Activated CD4-positive, alpha-beta T cell treated with anti-CD3 and anti-CD28 coated beads, Interleukin-2, amount 10 ng/mL, durations not matched to agents 7 days and 5 days (primary cell): ENCODE measurements at regions not wholly inside any gene's neighbourhood (a gene's known extent, or its start where the extent isn't known, plus 50 kb on each side); places are given as distances from the start of the nearest gene placed in this dataset.

Experiments
- CTCF ChIA-PET: fragments of 350-600 bp; sonication (Branson Sonifier 250); formaldehyde crosslinking; loops from one replicate; lab custom pipeline; 2021; ENCODE audit warnings: antibody characterized with exemption; lab: Charles Lee
- POLR2A ChIA-PET: fragments of 350-600 bp; sonication (Branson Sonifier 250); formaldehyde crosslinking; loops from one replicate; lab custom pipeline; 2021; ENCODE audit warnings: antibody characterized with exemption; lab: Charles Lee
- DNase-seq: peaks from one replicate; pipeline ENCODE4 v3.0.0-alpha.2; 2020
- H3K27ac Mint-ChIP-seq: one replicate; pipeline ENCODE4 v1.8.0; 2021; ENCODE audit warnings: mild to moderate bottlenecking, moderate library complexity, mixed read lengths
- H3K27me3 Mint-ChIP-seq: one replicate; pipeline ENCODE4 v1.8.0; 2021; ENCODE audit warnings: mixed read lengths
- H3K36me3 Mint-ChIP-seq: one replicate; pipeline ENCODE4 v1.8.0; 2021; ENCODE audit warnings: low read depth, mixed read lengths
- H3K4me1 Mint-ChIP-seq: one replicate; pipeline ENCODE4 v1.8.0; 2021; ENCODE audit warnings: mixed read lengths
- H3K4me3 Mint-ChIP-seq: one replicate; pipeline ENCODE4 v1.8.0; 2021; ENCODE audit warnings: mild to moderate bottlenecking, moderate library complexity, mixed read lengths
- H3K9me3 Mint-ChIP-seq: one replicate; pipeline ENCODE4 v1.8.0; 2021; ENCODE audit warnings: mixed read lengths

DNA sequence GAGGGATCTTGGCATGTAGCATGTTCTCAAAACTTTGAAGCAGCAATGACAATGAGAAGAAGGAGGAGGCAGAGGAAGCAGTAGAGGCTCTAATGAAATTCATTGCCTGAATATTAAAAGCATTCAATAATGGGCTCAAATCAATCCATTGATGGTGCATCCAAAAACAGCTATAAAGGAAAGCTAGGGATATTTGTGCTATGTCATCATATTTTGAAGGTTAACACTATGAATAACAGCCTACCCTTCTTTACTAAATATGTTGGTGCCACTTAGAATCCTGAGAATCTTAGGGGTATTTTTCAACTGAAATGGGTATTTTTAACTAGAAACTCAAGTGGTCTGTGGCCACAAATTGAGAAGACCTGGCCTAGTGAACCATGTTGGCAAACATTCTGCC is 153.7 kb downstream of the SETD4 start:
- POLR2A ChIA-PET: no interaction called here
- H3K27ac Mint-ChIP-seq: no peak overlapping the region
- H3K27me3 Mint-ChIP-seq: peaks cover 10% of the 10 kb centered on the region
- no peaks in the 10 kb centered on the region for H3K4me1 Mint-ChIP-seq
- DNase-seq: no peak
- H3K4me3 Mint-ChIP-seq: no peak overlapping the region
- no peaks in the 10 kb centered on the region for H3K9me3 Mint-ChIP-seq
- H3K36me3 Mint-ChIP-seq: no peaks in the 10 kb centered on the region
- CTCF ChIA-PET: no interaction called here

- no peaks in the 10 kb centered on the region for H3K36me3 Mint-ChIP-seq
- H3K9me3 Mint-ChIP-seq: no peaks in the 10 kb centered on the region
- no peak for DNase-seq
- ChIA-PET POLR2A (no interaction called here), CTCF (no interaction called here)
- no peak overlapping the region for H3K4me3 Mint-ChIP-seq
- H3K4me1 Mint-ChIP-seq: no peaks in the 10 kb centered on the region
- peaks cover 13% of the 10 kb centered on the region for H3K27me3 Mint-ChIP-seq
- no peak overlapping the region for H3K27ac Mint-ChIP-seq
Observed at GRCh38 chr21:35905963-35906345, 154.4 kb downstream of the SETD4 start.

DNA sequence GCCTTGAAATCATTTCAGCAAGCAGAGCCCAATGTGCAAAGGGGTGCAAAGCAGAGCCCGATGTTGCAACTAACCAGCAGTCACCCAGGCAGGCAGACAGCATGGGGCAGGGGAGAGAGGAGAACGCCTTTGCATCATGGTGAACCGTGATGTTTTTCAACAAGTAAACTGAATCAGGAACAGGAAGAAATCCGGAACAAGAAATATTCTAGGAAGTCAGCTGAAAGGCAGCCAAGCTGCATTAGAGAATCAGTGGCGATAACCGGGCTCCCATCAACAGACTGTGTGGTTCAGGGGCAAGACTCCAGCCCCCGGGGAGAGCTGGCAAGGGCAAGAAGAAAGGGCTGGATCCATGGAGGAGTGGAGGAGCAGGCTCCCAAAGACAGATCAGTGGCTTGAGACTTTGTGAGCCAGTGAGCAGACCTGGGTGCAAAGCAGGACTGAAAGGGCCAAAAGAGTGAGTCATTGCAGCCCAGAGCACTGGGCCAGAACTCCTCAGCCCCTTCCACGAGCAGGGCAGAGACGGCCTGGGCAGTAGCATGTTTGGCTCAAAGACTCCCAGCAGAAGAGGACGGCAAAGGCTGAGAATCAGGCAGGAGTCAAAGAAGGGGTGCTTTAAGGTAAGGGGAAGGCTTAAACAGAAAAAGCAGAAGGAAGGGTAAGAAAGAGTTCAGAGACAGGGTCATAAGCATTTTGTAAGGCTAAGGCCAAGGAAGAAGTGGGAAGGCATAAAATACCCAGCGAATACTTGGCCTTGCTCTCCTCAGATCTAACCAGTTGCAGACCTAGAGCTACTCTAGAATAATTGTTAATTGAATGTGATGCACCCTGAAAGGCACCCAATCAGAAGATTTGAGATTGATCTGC is 155.0 kb downstream of the SETD4 start:
- Mint-ChIP-seq H3K27ac (no peak overlapping the region), H3K4me1 (no peaks in the 10 kb centered on the region), H3K36me3 (no peaks in the 10 kb centered on the region), H3K9me3 (no peaks in the 10 kb centered on the region), H3K27me3 (peaks cover 13% of the 10 kb centered on the region), H3K4me3 (no peak overlapping the region)
- POLR2A ChIA-PET: no interaction called here
- DNase-seq: no peak
- CTCF ChIA-PET: no interaction called here

GRCh38 chr21:35900539-35900938 is 159.8 kb downstream of the SETD4 start:
- CTCF ChIA-PET: interaction anchor here (1.6 kb wide), 1 partner anchor 9 kb away, joined by 3 read pairs; no protein-coding TSS in a partner anchor
- Mint-ChIP-seq H3K4me3 (no peak overlapping the region), H3K27ac (no peak overlapping the region), H3K4me1 (no peaks in the 10 kb centered on the region), H3K9me3 (no peaks in the 10 kb centered on the region), H3K27me3 (peaks cover 13% of the 10 kb centered on the region), H3K36me3 (no peaks in the 10 kb centered on the region)
- POLR2A ChIA-PET: interaction anchor here (0.6 kb wide), 1 partner anchor 544 kb away, joined by 3 read pairs; no protein-coding TSS in a partner anchor
- no peak for DNase-seq

GRCh38 chr21:35896060-35896459 is 164.3 kb downstream of the SETD4 start:
- ChIA-PET CTCF (no interaction called here), POLR2A (no interaction called here)
- no peak for DNase-seq
- Mint-ChIP-seq H3K9me3 (no peaks in the 10 kb centered on the region), H3K36me3 (no peaks in the 10 kb centered on the region), H3K4me3 (no peak overlapping the region), H3K27me3 (no peaks in the 10 kb centered on the region), H3K27ac (no peak overlapping the region), H3K4me1 (no peaks in the 10 kb centered on the region)

DNA sequence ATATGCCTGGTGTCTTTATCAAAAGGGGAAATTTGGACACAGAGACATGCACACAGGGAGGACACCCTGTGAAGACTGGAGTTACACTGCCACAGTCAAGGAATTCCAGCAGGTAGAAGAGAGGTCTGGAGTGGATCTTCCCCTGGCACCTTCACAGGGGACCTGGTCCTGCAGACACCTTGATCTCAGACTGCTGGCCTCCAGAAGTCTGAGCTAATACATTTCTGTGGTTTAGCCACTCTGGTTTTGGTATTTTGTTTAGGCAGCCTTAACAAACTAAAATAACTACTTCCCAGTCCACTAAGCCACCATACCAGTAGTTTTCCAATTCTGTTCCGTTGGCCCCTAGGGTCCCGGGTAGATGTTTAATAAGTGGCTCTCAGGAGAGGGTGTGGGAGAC is 164.7 kb downstream of the SETD4 start:
- POLR2A ChIA-PET: no interaction called here
- Mint-ChIP-seq H3K36me3 (no peaks in the 10 kb centered on the region), H3K4me3 (no peak overlapping the region), H3K27ac (no peak overlapping the region), H3K9me3 (no peaks in the 10 kb centered on the region), H3K4me1 (no peaks in the 10 kb centered on the region), H3K27me3 (no peaks in the 10 kb centered on the region)
- DNase-seq: no peak
- CTCF ChIA-PET: no interaction called here

DNA sequence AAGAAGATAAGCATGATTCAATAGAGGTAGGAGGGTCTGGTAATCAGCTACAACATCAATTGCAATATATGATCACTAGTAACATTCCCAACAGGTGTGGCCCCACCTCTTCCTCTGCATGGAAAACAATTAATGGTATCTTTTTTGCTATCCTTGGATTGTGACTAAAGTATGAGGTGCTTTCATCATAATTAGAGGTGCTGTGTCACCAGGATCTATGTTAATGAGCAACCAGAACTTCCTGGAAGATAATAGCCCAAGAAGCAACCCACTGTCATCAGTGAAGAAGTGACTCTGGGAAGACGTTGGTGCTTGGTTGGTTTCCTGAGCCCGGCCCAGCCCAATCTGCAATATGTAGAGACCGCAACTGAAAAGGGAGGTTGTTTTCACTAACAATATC is 167.2 kb downstream of the SETD4 start:
- H3K4me1 Mint-ChIP-seq: no peaks in the 10 kb centered on the region
- H3K4me3 Mint-ChIP-seq: no peak overlapping the region
- H3K27me3 Mint-ChIP-seq: peaks cover 3% of the 10 kb centered on the region
- no peaks in the 10 kb centered on the region for H3K36me3 Mint-ChIP-seq
- CTCF ChIA-PET: no interaction called here
- DNase-seq: no peak
- H3K9me3 Mint-ChIP-seq: no peaks in the 10 kb centered on the region
- POLR2A ChIA-PET: no interaction called here
- H3K27ac Mint-ChIP-seq: no peak overlapping the region

DNA sequence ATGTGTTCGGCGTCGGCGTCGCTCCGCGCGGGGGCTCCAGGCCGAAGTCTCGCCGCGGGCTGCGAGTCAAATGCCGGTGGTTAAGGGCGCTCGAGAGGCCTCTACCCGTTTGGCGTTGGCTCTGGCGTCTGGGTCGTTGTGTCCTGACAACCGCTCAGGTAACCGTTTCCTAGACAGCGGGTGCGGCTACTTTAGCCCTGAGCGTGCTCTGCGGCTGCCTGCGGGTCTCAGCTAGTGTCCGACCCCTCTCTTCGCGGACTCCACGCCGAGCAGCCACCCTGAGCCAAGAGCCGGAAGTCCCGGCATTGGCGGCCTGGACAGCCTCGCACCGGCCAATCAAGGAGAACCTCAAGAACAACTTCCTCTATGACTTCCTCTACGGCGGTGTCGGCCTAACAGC is 173.4 kb downstream of the SETD4 start:
- ChIA-PET POLR2A (no interaction called here), CTCF (no interaction called here)
- peaks cover 19% of the 10 kb centered on the region for H3K27me3 Mint-ChIP-seq
- H3K4me3 Mint-ChIP-seq: no peak overlapping the region
- H3K4me1 Mint-ChIP-seq: no peaks in the 10 kb centered on the region
- H3K9me3 Mint-ChIP-seq: no peaks in the 10 kb centered on the region
- no peaks in the 10 kb centered on the region for H3K36me3 Mint-ChIP-seq
- no peak overlapping the region for H3K27ac Mint-ChIP-seq
- no peak for DNase-seq

DNA sequence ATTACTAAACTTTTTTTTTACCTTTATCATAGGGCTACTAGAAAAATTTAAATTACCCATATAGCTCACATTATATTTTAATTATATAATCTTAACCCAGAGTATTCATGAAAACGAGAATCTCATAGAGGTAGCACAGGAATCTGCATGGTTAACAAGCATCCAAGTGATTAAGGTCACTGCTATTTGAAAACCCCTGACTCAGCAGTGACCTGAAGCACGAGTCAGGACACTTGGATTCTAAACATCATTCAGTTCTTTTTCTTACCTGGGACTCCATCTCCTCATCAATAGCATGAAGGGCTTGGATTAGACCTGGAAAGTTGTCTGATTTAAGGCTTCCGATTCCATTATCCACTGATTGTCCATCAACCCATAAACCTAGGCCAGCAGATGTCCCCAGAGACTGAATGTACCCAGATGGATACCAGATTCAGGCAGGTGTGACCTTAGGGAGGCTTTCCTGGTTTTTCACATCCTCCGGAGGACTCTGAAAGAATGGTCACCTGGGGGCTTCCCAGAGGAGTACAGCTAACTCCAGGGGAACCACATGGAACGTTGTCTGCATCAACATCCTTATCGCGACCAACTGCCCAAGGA is 174.3 kb downstream of the SETD4 start:
- H3K27me3 Mint-ChIP-seq: peaks cover 19% of the 10 kb centered on the region
- DNase-seq: no peak
- H3K4me1 Mint-ChIP-seq: no peaks in the 10 kb centered on the region
- H3K9me3 Mint-ChIP-seq: no peaks in the 10 kb centered on the region
- no peaks in the 10 kb centered on the region for H3K36me3 Mint-ChIP-seq
- ChIA-PET POLR2A (no interaction called here), CTCF (interaction anchor here (1.1 kb wide), 1 partner anchor 13 kb away, joined by 3 read pairs; no protein-coding TSS in a partner anchor)
- no peak overlapping the region for H3K4me3 Mint-ChIP-seq
- no peak overlapping the region for H3K27ac Mint-ChIP-seq

DNA sequence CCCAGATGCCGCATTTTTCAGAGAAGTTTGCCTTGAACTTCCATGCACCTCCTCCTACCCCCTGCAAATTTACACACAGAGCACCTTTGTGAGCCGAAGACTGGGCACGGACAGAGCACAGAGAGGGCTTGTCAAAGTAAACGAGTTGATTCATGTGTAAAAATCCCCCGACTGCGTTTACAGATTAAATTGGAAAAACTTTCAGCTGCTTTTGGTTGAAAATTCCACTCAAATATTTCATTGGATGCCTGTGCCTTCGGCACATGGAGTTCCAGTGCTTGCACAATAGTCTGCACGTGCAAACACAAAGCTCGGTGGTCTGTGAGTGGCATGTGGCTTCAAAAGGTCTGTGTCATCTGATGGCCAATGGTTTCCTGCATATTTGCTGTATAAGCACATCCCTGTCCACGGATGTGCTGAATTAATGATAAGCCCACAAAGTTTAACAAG is 177.5 kb downstream of the SETD4 start:
- Mint-ChIP-seq H3K27ac (no peak overlapping the region), H3K4me3 (no peak overlapping the region), H3K36me3 (no peaks in the 10 kb centered on the region), H3K4me1 (no peaks in the 10 kb centered on the region), H3K9me3 (no peaks in the 10 kb centered on the region), H3K27me3 (peaks cover 21% of the 10 kb centered on the region)
- CTCF ChIA-PET: no interaction called here
- POLR2A ChIA-PET: no interaction called here
- DNase-seq: no peak

DNA sequence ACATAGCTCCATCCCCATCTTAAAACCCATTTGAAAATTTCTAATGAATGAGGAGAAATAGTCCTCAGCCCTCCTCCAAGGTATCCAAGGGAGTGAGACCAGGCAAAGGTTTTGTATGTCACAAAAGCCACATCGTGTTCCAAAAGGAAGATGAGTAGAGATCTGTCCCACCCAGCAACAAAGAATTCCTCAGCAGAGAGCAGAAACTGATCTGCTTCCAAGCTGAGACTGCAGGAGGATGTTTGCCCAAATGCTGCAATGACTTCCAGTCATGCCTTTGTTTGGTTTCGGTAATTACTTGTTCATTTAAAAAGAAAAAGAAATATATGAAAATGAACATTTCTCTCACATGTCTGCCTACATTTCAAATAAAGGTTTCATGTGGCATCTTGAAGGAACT is 186.9 kb downstream of the SETD4 start:
- no peaks in the 10 kb centered on the region for H3K4me1 Mint-ChIP-seq
- POLR2A ChIA-PET: no interaction called here
- H3K4me3 Mint-ChIP-seq: no peak overlapping the region
- H3K27me3 Mint-ChIP-seq: peaks cover 17% of the 10 kb centered on the region
- DNase-seq: no peak
- peaks cover 4% of the 10 kb centered on the region for H3K9me3 Mint-ChIP-seq
- CTCF ChIA-PET: interaction anchor here (0.6 kb wide), 1 partner anchor 12 kb away, joined by 3 read pairs; no protein-coding TSS in a partner anchor
- no peak overlapping the region for H3K27ac Mint-ChIP-seq
- H3K36me3 Mint-ChIP-seq: no peaks in the 10 kb centered on the region

- ChIA-PET POLR2A (no interaction called here), CTCF (no interaction called here)
- Mint-ChIP-seq H3K27ac (no peak overlapping the region), H3K27me3 (peaks cover 17% of the 10 kb centered on the region), H3K4me1 (no peaks in the 10 kb centered on the region), H3K36me3 (no peaks in the 10 kb centered on the region), H3K4me3 (no peak overlapping the region), H3K9me3 (peaks cover 4% of the 10 kb centered on the region)
- no peak for DNase-seq
Observed at GRCh38 chr21:35871906-35872305, 188.4 kb downstream of the SETD4 start.

DNA sequence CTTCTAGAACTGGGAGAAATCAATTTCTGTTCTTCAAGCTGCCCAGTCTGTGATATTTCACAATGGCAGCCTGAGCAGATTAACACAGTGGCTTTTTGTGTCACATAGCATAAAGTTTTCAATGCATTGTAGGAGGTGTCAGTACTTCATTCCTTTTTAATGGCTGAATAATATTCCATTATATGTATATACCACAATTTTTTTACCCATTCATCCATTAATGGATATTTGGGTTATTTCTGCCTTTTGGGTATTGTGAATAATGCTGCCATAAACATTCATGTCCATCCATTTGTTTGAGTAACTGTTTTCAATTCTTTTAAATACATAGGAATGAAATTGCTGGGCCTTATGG is 191.5 kb downstream of the SETD4 start:
- H3K9me3 Mint-ChIP-seq: peaks cover 4% of the 10 kb centered on the region
- H3K27ac Mint-ChIP-seq: no peak overlapping the region
- H3K4me3 Mint-ChIP-seq: no peak overlapping the region
- DNase-seq: no peak
- no peaks in the 10 kb centered on the region for H3K4me1 Mint-ChIP-seq
- H3K27me3 Mint-ChIP-seq: peaks cover 7% of the 10 kb centered on the region
- POLR2A ChIA-PET: no interaction called here
- H3K36me3 Mint-ChIP-seq: no peaks in the 10 kb centered on the region
- CTCF ChIA-PET: no interaction called here
